ENCODE measurements at regions not wholly inside any gene's neighbourhood (a gene's known extent, or its start where the extent isn't known, plus 50 kb on each side); places are given as distances from the start of the nearest gene placed in this dataset.

- Histone ChIP-seq H3K27ac (ENCODE audit: low read depth, low read length) (no peak overlapping the region), H3K36me3 (ENCODE audit: control insufficient read depth, low read length) (no peaks in the 10 kb centered on the region), H3K79me2 (ENCODE audit: control insufficient read depth, low read length) (no peaks in the 10 kb centered on the region), H3K4me2 (ENCODE audit: low read length) (no peak overlapping the region), H3K4me1 (ENCODE audit: control insufficient read depth, low read length) (no peaks in the 10 kb centered on the region), H3K4me3 (ENCODE audit: low read length) (no peak overlapping the region), H3K27me3 (ENCODE audit: control insufficient read depth, low read length) (no peaks in the 10 kb centered on the region), H3K9me2 (replicated peaks; ENCODE audit: control insufficient read depth, low read length) (no peaks in the 10 kb centered on the region), H3F3A (ENCODE audit: control insufficient read depth, insufficient read depth) (no peaks in the 10 kb centered on the region), H4K20me1 (ENCODE audit: control insufficient read depth, insufficient read depth, low read depth, low read length) (no peaks in the 10 kb centered on the region), H3K9me3 (ENCODE audit: control insufficient read depth, insufficient read depth, low read length) (no peaks in the 10 kb centered on the region)
- TF ChIP-seq EZH2phosphoT487 (IDR thresholded peaks at IDR 0.05; ENCODE audit: borderline replicate concordance, low read length) (no peak), CTCF (IDR thresholded peaks at IDR 0.05; ENCODE audit: low read depth, low read length, poor library complexity, severe bottlenecking) (no peak)
Measured at GRCh38 chr3:82520846-82521245, 759.4 kb upstream of the GBE1 start.

DNA sequence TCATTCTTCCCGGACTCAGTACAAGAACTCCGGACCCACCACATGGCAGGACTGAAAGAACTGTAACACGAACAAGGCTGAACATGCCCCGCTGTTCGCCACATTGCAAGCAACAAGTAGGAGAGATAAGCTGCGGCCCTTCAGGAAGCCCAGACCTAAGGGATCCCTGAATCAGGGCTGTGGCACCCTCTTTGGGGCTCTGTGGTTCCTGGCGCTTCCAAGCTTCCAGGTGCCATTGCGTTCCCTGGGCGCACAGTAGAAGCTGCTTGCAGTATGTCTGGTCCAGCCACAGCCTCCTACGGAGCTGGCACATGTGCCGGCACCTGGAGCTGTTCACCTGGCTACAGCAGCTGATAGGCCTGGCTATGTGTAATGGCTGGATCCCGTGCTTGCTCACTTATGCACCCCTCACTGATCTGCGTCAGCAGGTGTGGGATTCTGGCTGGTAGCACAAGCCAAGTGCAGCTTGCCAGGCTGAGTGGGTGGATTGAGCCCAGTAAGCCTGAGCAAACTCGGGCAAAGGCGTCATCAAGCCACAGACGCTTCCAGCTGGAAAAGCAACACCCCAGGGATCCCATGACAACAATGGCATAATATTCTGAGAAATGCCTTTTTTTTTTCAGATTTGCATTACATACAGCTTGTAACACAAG lies 748.6 kb upstream of the GBE1 start:
- H3K4me1 ChIP-seq (ENCODE audit: control insufficient read depth, low read length): no peaks in the 10 kb centered on the region
- H4K20me1 ChIP-seq (ENCODE audit: control insufficient read depth, insufficient read depth, low read depth, low read length): no peaks in the 10 kb centered on the region
- no peak overlapping the region for H3K4me2 ChIP-seq (ENCODE audit: low read length)
- no peak overlapping the region for H3K4me3 ChIP-seq (ENCODE audit: low read length)
- no peaks in the 10 kb centered on the region for H3K79me2 ChIP-seq (ENCODE audit: control insufficient read depth, low read length)
- H3K9me2 ChIP-seq (replicated peaks; ENCODE audit: control insufficient read depth, low read length): no peaks in the 10 kb centered on the region
- no peaks in the 10 kb centered on the region for H3F3A ChIP-seq (ENCODE audit: control insufficient read depth, insufficient read depth)
- no peak overlapping the region for H3K27ac ChIP-seq (ENCODE audit: low read depth, low read length)
- no peaks in the 10 kb centered on the region for H3K36me3 ChIP-seq (ENCODE audit: control insufficient read depth, low read length)
- H3K9me3 ChIP-seq (ENCODE audit: control insufficient read depth, insufficient read depth, low read length): peaks cover 9% of the 10 kb centered on the region; the same call in 1 of the 2 replicates
- H3K27me3 ChIP-seq (ENCODE audit: control insufficient read depth, low read length): no peaks in the 10 kb centered on the region
- TF ChIP-seq CTCF (IDR thresholded peaks at IDR 0.05; ENCODE audit: low read depth, low read length, poor library complexity, severe bottlenecking): no peak
- no peak for TF ChIP-seq EZH2phosphoT487 (IDR thresholded peaks at IDR 0.05; ENCODE audit: borderline replicate concordance, low read length)

GRCh38 chr3:82509106-82509842 lies 747.8 kb upstream of the GBE1 start:
- Histone ChIP-seq H3K9me3 (ENCODE audit: control insufficient read depth, insufficient read depth, low read length) (peaks cover 9% of the 10 kb centered on the region; the same call in 1 of the 2 replicates), H4K20me1 (ENCODE audit: control insufficient read depth, insufficient read depth, low read depth, low read length) (no peaks in the 10 kb centered on the region), H3K79me2 (ENCODE audit: control insufficient read depth, low read length) (no peaks in the 10 kb centered on the region), H3K4me1 (ENCODE audit: control insufficient read depth, low read length) (no peaks in the 10 kb centered on the region), H3K27me3 (ENCODE audit: control insufficient read depth, low read length) (no peaks in the 10 kb centered on the region), H3F3A (ENCODE audit: control insufficient read depth, insufficient read depth) (no peaks in the 10 kb centered on the region), H3K4me2 (ENCODE audit: low read length) (no peak overlapping the region), H3K9me2 (replicated peaks; ENCODE audit: control insufficient read depth, low read length) (no peaks in the 10 kb centered on the region), H3K27ac (ENCODE audit: low read depth, low read length) (no peak overlapping the region), H3K36me3 (ENCODE audit: control insufficient read depth, low read length) (no peaks in the 10 kb centered on the region), H3K4me3 (ENCODE audit: low read length) (no peak overlapping the region)
- TF ChIP-seq EZH2phosphoT487 (IDR thresholded peaks at IDR 0.05; ENCODE audit: borderline replicate concordance, low read length): no peak

DNA sequence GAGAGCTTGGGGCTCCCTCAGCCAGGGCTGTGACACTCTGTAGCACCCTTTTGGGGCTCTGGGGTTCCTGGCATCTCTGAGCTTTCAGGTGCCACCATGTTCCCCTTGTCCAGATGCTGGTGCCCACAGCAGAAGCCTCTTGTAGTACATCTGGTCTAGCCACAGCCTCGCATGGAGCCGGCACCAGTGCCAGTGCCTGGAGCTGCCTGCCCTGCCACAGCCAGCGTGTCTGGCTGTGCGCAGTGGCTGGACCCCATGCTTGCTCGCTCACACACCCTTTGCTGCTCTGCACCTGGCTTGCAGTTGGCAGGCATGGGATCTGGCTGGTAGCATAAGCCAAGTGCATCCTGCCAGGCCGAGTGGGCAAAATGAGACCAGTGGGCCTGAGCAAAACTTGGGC lies 744.8 kb upstream of the GBE1 start:
- Histone ChIP-seq H3K27me3 (ENCODE audit: control insufficient read depth, low read length) (no peaks in the 10 kb centered on the region), H3K4me2 (ENCODE audit: low read length) (no peak overlapping the region), H3K4me3 (ENCODE audit: low read length) (no peak overlapping the region), H3K4me1 (ENCODE audit: control insufficient read depth, low read length) (no peaks in the 10 kb centered on the region), H3K9me3 (ENCODE audit: control insufficient read depth, insufficient read depth, low read length) (peaks cover 9% of the 10 kb centered on the region; the same call in 1 of the 2 replicates), H3K27ac (ENCODE audit: low read depth, low read length) (no peak overlapping the region), H3K9me2 (replicated peaks; ENCODE audit: control insufficient read depth, low read length) (no peaks in the 10 kb centered on the region), H3K36me3 (ENCODE audit: control insufficient read depth, low read length) (no peaks in the 10 kb centered on the region), H4K20me1 (ENCODE audit: control insufficient read depth, insufficient read depth, low read depth, low read length) (no peaks in the 10 kb centered on the region), H3F3A (ENCODE audit: control insufficient read depth, insufficient read depth) (no peaks in the 10 kb centered on the region), H3K79me2 (ENCODE audit: control insufficient read depth, low read length) (no peaks in the 10 kb centered on the region)
- TF ChIP-seq EZH2phosphoT487 (IDR thresholded peaks at IDR 0.05; ENCODE audit: borderline replicate concordance, low read length) (no peak), CTCF (IDR thresholded peaks at IDR 0.05; ENCODE audit: low read depth, low read length, poor library complexity, severe bottlenecking) (no peak)
